ENCODE measurements at regions not wholly inside any gene's neighbourhood (a gene's known extent, or its start where the extent isn't known, plus 50 kb on each side); places are given as distances from the start of the nearest gene placed in this dataset.
"Not testable (repeated sequence)": the region's sequence is repeated elsewhere in the genome, so short reads cannot be mapped to it uniquely, and the experiment has no call there.

DNA sequence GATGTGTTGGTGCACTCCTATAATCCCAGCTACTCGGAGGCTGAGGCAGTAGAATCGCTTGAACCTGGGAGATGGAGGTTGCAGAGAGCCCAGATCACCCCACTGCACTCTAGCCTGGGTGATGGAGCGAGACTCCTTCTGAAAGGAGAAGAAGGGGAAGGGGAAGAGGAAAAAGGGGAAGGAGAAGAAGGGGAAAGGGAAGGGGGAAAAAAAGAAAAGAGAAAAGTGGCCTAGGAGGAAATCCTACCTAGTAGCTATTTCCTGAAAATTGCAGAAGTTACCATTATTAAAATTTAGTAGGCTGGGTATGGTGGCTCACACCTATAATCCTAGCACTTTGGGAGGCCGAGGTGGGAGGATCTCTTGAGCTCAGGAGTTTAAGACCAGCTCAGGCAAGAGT, 67.4 kb downstream of the ARRDC3 start:
- no peak for DNase-seq (ENCODE audit: extremely low read depth in 1 of 2, low read depth in 1 of 2)

DNA sequence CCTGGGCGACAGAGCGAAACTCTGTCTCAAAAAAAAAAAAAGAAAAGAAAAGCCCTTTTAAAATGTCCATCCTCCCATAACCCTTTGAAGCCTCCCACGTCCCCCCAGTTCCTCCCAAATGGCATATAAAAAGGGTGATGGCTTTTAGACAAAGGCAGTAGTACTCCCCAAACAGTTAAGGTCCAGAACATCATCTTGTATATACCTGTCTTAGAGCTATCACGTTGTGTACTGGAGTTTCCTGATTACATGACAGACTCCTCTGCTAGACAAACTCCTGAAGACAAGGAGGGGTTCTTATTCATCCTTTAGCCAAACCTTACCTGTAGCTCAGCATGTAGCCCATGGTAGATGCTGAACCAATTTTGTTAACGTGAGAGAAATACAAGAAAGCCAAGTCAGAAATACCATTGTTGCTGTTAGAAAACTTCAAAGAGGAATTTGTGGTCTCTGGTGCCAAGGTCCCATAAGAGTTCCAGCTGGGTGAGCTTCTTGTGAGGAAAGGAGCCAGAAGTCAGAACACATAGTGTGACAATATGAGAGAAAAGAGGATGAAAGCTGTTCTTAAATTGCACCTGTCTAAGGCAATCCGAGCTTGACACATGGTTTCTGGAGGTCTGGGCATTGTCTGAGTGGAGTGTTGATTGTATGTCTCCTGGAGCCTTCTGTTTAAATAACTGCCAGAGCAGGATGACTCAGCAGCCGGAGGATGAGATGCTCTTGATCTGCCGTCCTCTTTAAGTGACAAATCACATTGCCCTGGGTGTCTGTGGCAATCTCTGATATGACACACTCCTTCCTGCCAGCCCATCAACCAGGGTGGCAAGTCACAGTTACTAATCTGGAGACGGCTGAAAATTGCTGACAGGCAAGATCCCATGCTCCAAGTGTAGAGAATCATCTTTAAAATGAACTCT, 69.1 kb downstream of the ARRDC3 start:
- peak; percentile 56 to 89 for DNase-seq (ENCODE audit: extremely low read depth in 1 of 2, low read depth in 1 of 2)

DNA sequence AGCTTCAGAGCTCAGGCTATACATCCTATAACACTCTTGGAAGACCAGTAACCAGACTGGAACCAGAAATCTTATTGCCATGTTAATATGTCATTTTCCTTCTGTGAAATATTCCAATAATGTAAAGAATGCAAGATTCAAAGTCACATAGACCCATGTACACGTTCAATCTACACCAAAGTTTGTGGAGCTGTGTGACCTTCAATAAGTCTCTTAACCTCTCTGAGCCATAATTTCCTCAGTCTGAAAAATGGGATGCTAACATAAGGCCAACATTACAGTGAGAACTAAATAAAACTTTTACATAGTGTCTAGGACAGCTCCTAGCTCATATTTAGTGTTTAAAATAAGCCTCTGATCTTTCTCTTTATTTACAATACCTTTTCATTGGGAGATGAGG, 70.4 kb downstream of the ARRDC3 start:
- no peak for DNase-seq (ENCODE audit: extremely low read depth in 1 of 2, low read depth in 1 of 2)

DNA sequence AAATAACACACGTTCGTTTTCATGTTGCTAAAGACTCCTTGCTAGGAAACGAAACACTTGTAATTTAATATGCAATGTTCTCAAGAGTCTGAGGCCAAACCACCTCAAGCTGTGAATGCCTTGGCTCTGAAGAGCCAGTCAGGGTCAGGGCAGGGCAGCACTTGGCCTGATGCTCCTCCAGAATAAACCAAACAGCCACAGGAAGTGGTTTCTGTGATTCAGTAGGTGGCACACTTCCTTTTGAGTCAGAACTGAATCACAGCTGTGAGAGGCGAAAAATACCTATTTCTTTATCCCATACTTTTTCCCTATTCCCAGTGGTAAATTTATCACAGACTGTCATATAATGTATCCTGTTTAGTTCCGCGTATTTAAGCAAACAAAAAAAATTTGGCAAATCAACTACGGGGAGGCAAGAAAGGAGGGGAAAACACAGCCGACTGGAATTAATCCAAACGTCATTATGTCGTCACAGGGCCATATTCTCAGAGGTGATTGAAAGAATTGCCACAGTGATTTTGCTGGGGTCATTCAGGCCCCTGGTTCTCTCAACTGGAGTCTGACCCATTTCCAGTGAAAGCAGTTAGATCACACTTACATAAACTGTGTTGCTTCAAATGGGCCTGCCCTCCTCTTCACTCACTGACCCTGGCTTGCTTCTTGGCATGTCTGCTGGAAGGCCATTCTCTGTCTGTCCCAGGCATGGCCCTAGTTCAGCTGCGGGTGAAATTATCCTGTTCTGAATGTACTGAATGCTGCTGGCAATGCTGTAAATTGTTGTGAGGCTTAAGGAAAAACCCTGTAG, 71.2 kb downstream of the ARRDC3 start:
- peak; percentile 39 to 67 for DNase-seq (ENCODE audit: extremely low read depth in 1 of 2, low read depth in 1 of 2)

DNA sequence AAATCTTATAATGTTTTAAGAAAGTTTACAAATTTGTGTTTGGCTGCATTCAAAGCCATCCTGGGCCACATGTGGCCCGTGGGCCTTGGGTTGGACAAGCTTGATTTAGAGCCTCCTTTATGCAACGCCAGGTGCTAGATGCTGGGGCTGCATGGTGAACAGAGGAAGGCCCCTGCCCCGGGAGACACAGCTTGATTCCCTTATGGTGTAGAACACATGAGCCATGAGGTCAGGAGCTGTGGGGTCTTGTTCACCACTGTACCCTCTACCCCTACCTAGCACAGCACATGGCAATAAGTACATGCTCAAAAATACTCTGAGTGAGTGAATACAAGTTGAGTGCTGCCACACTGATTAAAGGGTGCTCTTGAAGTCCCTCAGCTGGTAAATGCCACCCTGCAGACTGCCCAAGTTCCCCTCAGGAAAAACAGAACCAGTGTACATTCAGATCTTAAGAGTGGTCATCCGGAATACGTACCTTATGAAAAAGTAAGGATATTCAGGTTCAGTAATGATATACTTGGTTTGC, 71.9 kb downstream of the ARRDC3 start:
- no peak for DNase-seq (ENCODE audit: extremely low read depth in 1 of 2, low read depth in 1 of 2)

DNA sequence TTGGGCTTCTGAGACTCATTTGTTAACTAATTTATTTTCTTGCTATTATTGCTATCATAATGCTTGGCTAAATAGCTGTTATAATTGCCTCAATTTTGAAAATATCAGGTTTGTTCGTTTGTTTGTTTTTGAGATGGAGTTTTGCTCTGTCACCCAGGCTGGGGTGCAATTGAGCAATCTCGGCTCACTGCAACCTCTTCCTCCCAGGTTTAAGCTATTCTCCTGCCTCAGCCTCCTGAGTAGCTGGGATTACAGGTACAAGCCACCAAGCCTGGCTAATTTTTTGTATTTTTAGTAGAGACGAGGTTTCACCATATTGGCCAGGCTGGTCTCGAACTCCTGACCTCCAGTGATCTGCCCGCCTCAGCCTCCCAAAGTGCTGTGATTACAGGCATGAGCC, 75.0 kb downstream of the ARRDC3 start:
- not testable (repeated sequence) for DNase-seq (ENCODE audit: extremely low read depth in 1 of 2, low read depth in 1 of 2)

DNA sequence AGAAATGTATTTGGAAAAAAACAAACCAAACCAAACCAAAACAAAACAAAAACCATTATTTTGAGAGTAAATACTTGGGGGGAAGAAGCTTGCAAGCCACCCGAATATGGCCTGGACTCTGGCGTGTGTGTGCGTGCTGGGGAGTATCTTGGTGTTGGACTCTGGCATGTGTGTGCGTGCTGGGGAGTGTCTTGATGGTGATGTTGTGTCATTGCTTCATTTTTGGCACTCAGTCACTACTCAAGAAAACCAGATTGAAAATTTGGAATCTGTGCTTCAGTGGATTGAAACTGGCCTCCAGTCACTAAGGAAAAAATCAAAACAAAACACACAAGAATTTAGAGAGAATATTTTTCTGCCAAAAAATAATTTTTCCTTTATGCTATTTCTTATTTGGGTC, 76.1 kb downstream of the ARRDC3 start:
- DNase-seq (ENCODE audit: extremely low read depth in 1 of 2, low read depth in 1 of 2), result no peak

DNA sequence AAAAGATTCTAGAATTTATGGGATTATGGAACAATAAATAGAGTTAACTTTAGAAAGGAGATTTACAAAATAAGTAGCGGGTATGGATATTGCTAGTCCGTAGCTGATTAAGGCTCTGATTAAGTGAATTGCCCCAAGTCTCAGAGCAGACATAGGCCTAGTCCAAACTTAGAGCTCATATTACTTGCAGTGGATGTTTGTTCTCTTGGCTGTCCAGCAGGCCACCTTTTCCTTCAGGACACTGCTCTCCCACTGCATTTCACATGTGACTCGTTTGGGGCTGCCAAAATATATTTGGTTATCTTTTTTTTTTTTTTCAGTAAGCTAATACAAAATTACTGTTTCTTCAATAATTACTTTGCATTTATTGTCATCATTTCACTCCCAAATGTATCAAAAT, 76.6 kb downstream of the ARRDC3 start:
- DNase-seq (ENCODE audit: extremely low read depth in 1 of 2, low read depth in 1 of 2), result no peak

DNA sequence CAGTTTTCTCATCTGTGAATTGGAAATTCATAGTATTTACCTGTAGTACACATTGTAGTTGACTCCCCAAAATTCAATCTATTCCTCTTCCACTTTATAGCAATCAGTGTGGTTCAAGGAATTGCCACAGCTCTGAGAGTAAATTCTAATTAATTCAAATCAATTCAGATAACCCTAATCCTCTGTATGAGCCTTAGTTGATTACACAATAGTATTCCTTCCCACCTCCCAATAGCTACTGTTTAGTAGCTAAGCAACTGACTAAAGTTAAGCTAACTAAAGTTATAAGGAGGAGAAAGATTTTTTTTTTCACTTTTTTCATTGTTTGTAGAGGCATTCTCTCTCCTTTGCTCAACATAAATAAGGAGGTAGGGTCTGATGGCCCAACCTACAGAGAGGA, 77.5 kb downstream of the ARRDC3 start:
- DNase-seq (ENCODE audit: extremely low read depth in 1 of 2, low read depth in 1 of 2), result no peak

DNA sequence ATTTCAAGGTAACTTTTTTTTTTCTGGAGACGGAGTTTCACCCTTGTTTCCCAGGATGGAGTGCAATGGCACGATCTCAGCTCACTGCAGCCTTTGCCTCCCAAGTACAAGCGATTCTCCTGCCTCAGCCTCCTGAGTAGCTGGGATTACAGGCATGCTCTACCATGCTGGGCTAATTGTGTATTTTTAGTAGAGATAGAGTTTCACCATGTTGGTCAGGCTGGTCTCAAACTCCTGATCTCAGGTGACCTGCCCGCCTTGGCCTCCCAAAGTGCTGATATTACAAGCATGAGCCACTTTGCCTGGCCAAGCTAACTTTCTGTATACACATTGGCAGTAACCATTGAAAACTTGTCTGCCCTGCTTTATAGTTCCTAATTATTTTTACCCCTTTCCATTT, 79.1 kb downstream of the ARRDC3 start:
- not testable (repeated sequence) for DNase-seq (ENCODE audit: extremely low read depth in 1 of 2, low read depth in 1 of 2)

DNA sequence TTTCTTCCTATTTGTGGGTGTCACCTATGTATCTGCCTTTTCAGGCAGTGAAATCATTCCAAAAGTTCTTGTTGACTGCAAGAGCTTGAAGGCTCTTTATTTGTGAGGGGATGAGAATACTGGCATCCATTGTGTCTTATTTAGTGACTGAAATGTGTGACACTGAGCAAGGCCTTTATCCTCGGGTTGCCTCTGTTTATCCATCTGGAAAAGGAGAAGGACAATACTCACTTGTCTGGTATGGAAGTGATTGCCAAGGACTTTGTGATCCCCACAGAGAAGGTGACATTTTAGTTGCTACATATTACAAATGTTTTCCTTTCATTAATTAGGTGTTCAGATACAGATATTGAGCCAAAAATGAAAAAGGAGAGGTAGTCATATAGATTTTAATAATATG, 80.2 kb downstream of the ARRDC3 start:
- no peak for DNase-seq (ENCODE audit: extremely low read depth in 1 of 2, low read depth in 1 of 2)

DNA sequence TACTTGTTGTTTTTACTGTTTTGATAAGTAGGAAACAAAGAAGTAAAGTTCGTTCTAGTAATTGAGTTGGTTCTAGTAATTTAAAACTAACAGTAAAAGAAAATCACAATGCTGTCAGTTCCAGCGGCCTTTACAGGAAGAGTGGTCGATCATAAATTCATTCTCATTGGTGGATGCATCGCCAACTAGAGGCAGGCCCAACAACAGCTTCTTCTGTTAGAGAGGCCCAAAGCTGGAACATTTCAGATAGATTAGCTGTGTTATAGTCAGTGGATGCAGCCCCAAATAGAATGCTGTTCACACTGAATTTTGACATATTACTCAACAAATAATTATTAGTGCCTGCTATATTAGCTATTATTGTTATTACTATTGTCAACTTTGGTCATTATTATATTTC, 80.8 kb downstream of the ARRDC3 start:
- no peak for DNase-seq (ENCODE audit: extremely low read depth in 1 of 2, low read depth in 1 of 2)

DNA sequence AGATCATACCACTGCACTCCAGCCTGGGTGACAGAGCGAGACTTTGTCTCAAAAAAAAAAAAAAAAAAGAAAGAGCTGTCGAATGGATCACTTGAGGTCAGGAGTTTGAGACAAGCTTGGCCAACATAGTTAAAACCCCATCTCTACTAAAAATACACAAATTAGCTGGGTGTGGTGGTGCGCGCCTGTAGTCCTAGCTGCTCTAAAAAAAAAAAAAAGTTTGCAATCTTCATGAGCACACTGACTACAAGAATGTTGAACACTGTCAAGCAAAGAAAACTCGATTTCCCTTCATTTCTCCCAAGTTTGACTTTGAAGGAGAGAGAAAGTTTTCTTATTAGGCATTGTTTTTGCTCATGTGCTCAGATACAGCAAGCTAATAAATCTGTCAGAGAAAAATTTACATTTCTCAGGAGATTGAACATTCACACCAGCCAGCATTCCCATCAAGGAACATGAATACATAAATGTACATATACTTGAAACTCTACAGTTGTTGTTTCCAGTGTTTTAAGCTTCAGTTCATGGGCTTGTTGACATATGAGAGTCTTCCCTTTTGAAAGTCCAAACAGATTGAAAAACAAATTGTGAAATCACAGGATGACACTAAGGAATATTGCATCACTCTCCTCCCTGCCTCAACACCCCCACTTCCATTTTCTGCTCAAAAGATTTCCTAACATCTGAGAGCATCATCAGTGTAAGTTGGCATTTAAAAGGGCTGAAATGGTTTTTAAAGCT, 81.8 kb downstream of the ARRDC3 start:
- no peak for DNase-seq (ENCODE audit: extremely low read depth in 1 of 2, low read depth in 1 of 2)

DNA sequence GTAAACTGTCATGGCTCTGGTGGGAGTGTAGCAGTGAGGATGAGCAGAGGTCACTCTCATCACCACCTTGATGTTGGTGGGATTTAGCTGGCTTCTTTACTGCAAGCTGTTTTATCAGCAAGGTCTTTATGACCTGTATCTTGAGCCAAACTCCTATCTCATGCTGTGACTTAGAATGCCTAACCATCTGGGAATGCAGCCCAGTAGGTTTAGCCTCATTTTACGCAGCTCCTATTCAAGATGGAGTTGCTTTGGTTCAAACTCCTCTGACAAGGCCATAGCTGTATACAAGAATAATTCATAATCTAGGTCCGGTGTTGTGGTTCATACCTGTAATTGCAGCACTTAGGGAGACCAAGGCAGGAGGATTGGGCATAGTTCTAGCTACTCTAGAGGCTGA, 85.1 kb downstream of the ARRDC3 start:
- no peak for DNase-seq (ENCODE audit: extremely low read depth in 1 of 2, low read depth in 1 of 2)

DNA sequence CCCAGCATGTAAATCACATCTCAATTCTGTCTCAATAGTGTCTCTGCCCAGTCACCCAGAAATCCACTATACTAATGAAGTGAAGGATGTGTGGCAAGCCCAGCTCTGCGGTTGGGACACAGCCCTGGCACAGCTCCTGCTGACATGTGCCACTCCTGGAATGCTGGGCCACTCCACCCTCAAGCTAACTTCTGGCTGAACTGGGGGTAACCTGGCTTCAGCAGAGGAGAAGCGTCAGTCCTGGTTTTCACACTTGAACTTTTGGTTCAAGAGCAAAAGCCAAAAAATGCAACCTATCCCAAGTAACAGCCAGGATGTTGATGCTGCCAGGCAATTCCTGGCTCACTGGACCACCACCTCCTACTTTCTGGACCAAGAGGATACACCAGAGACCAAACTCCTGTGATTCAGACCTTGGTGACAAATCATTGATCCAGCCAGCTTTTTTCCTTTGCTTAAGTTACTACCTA, 86.4 kb downstream of the ARRDC3 start:
- DNase-seq (ENCODE audit: extremely low read depth in 1 of 2, low read depth in 1 of 2), result no peak

DNA sequence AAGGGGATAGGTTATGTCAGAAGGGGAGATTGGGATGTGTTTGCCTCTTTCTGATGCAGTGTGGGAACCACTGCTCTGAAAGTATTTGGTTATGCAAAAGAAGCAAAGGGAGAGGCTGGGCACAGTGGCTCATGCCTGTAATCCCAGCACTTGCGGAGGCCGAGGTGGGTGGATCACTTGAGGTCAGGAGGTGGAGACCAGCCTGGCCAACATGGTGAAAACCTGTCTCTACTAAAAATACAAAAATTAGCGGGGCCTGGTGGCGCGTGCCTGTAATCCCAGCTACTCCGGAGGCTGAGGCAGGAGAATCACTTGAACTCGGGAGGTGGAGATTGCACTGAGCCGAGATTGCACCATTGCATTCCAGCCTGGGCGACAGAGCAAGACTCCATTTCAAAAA, 87.0 kb downstream of the ARRDC3 start:
- not testable (repeated sequence) for DNase-seq (ENCODE audit: extremely low read depth in 1 of 2, low read depth in 1 of 2)

DNA sequence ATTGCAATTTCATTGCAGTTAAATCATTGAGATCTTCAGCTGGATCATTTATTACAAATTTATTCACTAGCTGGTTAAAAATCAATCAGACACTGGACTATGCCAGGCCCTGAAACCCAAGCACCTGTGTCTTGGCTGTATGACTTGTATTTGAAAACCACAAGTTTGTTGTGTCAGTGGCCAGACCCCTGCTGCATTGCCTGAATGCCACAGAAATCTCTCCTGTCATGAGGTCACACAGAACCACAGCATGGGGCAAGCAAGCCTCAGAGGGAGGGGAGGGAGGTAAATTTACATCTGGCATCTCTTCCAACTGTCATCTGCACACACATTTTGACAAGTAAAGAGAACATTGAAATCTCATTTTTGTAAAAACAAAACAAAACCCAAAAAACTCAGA, 90.0 kb downstream of the ARRDC3 start:
- DNase-seq (ENCODE audit: extremely low read depth in 1 of 2, low read depth in 1 of 2), result no peak

DNA sequence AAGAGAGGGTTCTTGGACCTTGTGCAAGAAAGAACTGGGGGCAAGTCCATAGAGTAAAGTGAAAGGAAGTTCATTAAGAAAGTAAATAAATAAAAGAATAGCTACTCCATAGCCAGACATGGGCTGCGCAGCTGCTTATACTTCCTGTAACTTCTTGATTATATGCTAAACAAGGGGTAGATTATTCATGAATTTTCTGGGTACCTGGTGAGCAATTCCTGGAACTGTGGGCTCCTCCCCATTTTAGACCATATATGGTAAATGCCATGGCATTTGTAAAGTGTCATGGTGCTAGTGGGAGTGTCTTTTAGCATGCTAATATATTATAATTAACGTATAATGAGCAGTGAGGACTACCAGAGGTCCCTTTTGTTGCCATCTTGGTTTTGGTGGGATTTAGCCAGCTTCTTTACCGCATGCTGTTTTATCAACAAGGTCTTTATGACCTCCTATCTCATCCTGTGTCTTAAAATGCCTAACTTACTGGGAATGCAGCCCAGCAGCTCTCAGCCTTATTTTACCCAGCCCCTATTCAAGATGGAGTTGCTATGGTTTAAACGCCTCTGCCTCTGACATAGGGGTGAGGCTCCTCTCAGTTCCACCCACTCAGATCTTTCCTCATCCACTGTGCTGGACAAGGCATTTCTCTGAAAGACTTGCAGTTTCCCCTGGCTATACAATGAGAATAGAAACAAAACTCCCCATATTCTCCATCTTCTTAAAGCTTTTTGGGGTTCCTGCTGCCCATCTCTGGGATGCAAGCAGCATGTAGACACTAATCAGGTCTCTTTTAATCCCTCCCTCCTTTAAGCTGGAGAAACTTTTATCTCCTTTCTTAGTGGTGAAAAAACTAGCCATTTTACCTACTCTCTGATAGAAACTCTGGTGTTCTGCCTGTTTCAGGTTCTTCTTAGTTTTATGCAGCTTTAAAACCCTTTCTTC, 91.2 kb downstream of the ARRDC3 start:
- DNase-seq (ENCODE audit: extremely low read depth in 1 of 2, low read depth in 1 of 2), result no peak

DNA sequence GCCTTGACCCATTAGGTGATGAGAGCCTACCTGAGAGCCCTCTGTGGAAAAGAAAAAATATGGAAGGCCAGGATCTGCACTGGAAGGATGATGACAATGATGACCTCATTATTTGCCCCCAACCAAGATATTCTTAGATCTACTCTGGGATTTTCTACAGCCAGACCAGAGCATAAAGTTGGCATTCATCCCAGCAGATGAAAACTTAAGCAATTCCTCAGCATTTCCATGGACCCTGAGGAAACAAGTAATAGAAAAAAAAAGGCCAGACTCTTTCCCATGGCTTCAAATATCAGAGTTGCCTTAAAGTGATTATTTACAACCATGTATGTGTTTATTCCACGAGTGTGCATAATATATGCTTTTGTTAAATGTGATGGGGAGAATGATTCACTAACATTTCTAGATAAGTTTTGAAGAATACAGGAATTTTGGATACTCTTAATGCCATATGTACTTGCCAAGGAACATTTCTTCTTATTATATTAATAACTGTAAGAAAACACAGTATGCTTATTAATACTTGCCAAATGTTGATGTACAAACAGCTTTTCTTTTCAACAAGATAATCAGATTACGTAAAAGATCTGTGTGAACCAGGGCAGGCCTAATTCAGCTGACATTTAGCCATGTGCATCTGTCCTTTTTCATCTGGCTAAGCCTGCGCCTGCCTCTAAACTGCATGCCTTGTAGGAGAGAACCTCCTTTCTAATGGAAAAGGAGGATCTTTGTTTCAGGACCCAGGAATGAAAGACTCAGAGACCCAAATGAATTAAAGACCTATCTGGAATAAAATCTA, 94.8 kb downstream of the ARRDC3 start:
- no peak for DNase-seq (ENCODE audit: extremely low read depth in 1 of 2, low read depth in 1 of 2)

Data from stimulated activated CD8-positive, alpha-beta memory T cell treated with anti-CD3 and anti-CD28 coated beads, Interleukin-7, amount 100 ng/mL, for 48 hours (primary cell).